Ascending aorta (tissue), 2 donors: ENCODE measurements at regions not wholly inside any gene's neighbourhood (a gene's known extent, or its start where the extent isn't known, plus 50 kb on each side); places are given as distances from the start of the nearest gene placed in this dataset.

Source experiments
- DNase-seq, 2 donors: peaks; one replicate each; pipeline ENCODE4 v3.0.0-alpha.2; 2019; ENCODE audit warnings: low spot score in 2 of 2
- H3K27ac ChIP-seq, 2 donors: fragments of 200-600 bp; sonication (generic); one replicate each; pipeline ENCODE4 v1.5.1; 2016 to 2017; ENCODE audit warnings: mild to moderate bottlenecking in 1 of 2
- H3K27me3 ChIP-seq: fragments of 200-600 bp; sonication (generic); one replicate; pipeline ENCODE4 v1.5.1; 2017
- H3K36me3 ChIP-seq, 2 donors: fragments of 200-600 bp; sonication (generic); one replicate each; pipeline ENCODE4 v1.5.1; 2016
- H3K4me1 ChIP-seq, 2 donors: fragments of 200-600 bp; sonication (generic); one replicate each; pipeline ENCODE4 v1.5.1; 2016 to 2017; ENCODE audit warnings: mild to moderate bottlenecking in 1 of 2
- H3K4me3 ChIP-seq, 2 donors: fragments of 200-600 bp; sonication (generic); one replicate each; pipeline ENCODE4 v1.5.1; 2016 to 2017; ENCODE audit warnings: mild to moderate bottlenecking in 1 of 2
- H3K9me3 ChIP-seq, 2 donors: fragments of 200-600 bp; sonication (generic); one replicate each; pipeline ENCODE4 v1.5.1; 2016
- CTCF ChIP-seq, 3 experiments: fragments of 200-600 bp in 2 of 3; fragments of 450-650 bp in 1 of 3; sonication (generic) in 2 of 3; IDR thresholded peaks; one replicate each; pipeline ENCODE4 v1.5.1; 2016 to 2019; ENCODE audit warnings: antibody characterized with exemption in 3 of 3, mild to moderate bottlenecking in 1 of 3, moderate library complexity in 1 of 3
- intact Hi-C: fragments of 100-400 bp; cut with DNase I; formaldehyde crosslinking; loops from one replicate; pipeline ENCODE4 v1.15.1; 2023

- H3K4me3 ChIP-seq: no peak overlapping the region
- no peaks in the 10 kb centered on the region for H3K4me1 ChIP-seq
- no peak for TF ChIP-seq CTCF (IDR thresholded peaks at IDR 0.05)
- H3K9me3 ChIP-seq: no peaks in the 10 kb centered on the region
- no peaks in the 10 kb centered on the region for H3K27me3 ChIP-seq
- H3K27ac ChIP-seq: no peak overlapping the region
- intact Hi-C loops: no loop called here
- DNase-seq: no peak
- no peaks in the 10 kb centered on the region for H3K36me3 ChIP-seq
Measured at GRCh38 chr4:60780874-60781273, 419.3 kb upstream of the ADGRL3 start.

GRCh38 chr4:60790608-60791007 lies 409.5 kb upstream of the ADGRL3 start:
- Histone ChIP-seq H3K9me3 (no peaks in the 10 kb centered on the region), H3K4me1 (peaks cover 2 to 11% of the 10 kb centered on the region in 2 donors), H3K4me3 (no peak overlapping the region), H3K27ac (no peak overlapping the region), H3K36me3 (no peaks in the 10 kb centered on the region), H3K27me3 (no peaks in the 10 kb centered on the region)
- intact Hi-C loops: no loop called here
- no peak for DNase-seq
- TF ChIP-seq CTCF (IDR thresholded peaks at IDR 0.05): no peak

GRCh38 chr4:60794372-60794771 lies 405.8 kb upstream of the ADGRL3 start:
- no peaks in the 10 kb centered on the region for H3K9me3 ChIP-seq
- H3K4me3 ChIP-seq: peak overlapping the region in 1 of 2 donors; percentile 1
- peaks cover 2 to 11% of the 10 kb centered on the region in 2 donors for H3K4me1 ChIP-seq
- H3K36me3 ChIP-seq: no peaks in the 10 kb centered on the region
- H3K27me3 ChIP-seq: no peaks in the 10 kb centered on the region
- intact Hi-C loops: no loop called here
- peak overlapping the region in 1 of 2 donors; percentile 54 for H3K27ac ChIP-seq
- no peak for TF ChIP-seq CTCF (IDR thresholded peaks at IDR 0.05)
- DNase-seq: no peak

DNA sequence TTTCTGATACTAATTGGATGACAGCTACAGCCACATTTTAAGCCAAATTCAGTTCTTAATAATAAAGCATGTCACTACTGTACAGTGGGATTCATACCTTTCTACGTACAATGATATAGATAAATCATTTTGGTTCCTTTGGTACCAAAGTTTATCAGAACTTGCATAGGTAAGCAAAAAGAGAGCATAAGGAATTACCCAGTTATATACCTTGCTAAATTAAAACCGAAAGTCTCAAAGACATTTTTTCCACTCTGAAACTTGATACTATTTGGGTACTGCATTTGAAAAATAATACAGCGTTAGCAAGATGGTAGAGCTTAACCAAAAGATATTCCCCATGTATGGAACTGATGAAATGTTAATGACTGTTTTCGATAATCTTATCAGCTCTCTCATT lies 400.9 kb upstream of the ADGRL3 start:
- H3K27me3 ChIP-seq: no peaks in the 10 kb centered on the region
- no peak for DNase-seq
- H3K9me3 ChIP-seq: no peaks in the 10 kb centered on the region
- intact Hi-C loops: no loop called here
- no peaks in the 10 kb centered on the region for H3K4me1 ChIP-seq
- H3K36me3 ChIP-seq: no peaks in the 10 kb centered on the region
- no peak overlapping the region for H3K4me3 ChIP-seq
- no peak for TF ChIP-seq CTCF (IDR thresholded peaks at IDR 0.05)
- H3K27ac ChIP-seq: no peak overlapping the region

GRCh38 chr4:60800701-60801100 lies 399.4 kb upstream of the ADGRL3 start:
- Histone ChIP-seq H3K4me1 (no peaks in the 10 kb centered on the region), H3K27ac (no peak overlapping the region), H3K4me3 (no peak overlapping the region), H3K36me3 (no peaks in the 10 kb centered on the region), H3K27me3 (no peaks in the 10 kb centered on the region), H3K9me3 (no peaks in the 10 kb centered on the region)
- TF ChIP-seq CTCF (IDR thresholded peaks at IDR 0.05): no peak
- DNase-seq: no peak
- intact Hi-C loops: no loop called here
